ENCODE measurements at regions not wholly inside any gene's neighbourhood (a gene's known extent, or its start where the extent isn't known, plus 50 kb on each side); places are given as distances from the start of the nearest gene placed in this dataset.
A peak's percentile ranks its signal among the peaks of the same experiment; 100 is the strongest.

- Mint-ChIP-seq H3K27ac (peak overlapping the region; percentile 63), H3K9me3 (no peaks in the 10 kb centered on the region), H3K27me3 (ENCODE audit: low read depth) (no peaks in the 10 kb centered on the region), H3K36me3 (peaks cover 3% of the 10 kb centered on the region), H3K4me3 (no peak overlapping the region), H3K4me1 (peaks cover 54% of the 10 kb centered on the region)
- DNase-seq (ENCODE audit: low spot score in 2 of 2, unreplicated experiment in 2 of 2), result no peak
- no peak for TF ChIP-seq CTCF (IDR thresholded peaks at IDR 0.05; ENCODE audit: unreplicated experiment)
Measured at GRCh38 chr2:120791243-120791961, 55.7 kb downstream of the GLI2 start.

GRCh38 chr2:120791962-120792297, 56.3 kb downstream of the GLI2 start:
- H3K4me3 Mint-ChIP-seq, result no peak overlapping the region
- H3K36me3 Mint-ChIP-seq, result peaks cover 3% of the 10 kb centered on the region
- peak overlapping the region; percentile 63 for H3K27ac Mint-ChIP-seq
- H3K27me3 Mint-ChIP-seq (ENCODE audit: low read depth), result no peaks in the 10 kb centered on the region
- H3K9me3 Mint-ChIP-seq, result no peaks in the 10 kb centered on the region
- no peak for TF ChIP-seq CTCF (IDR thresholded peaks at IDR 0.05; ENCODE audit: unreplicated experiment)
- peaks cover 57% of the 10 kb centered on the region for H3K4me1 Mint-ChIP-seq
- no peak for DNase-seq (ENCODE audit: low spot score in 2 of 2, unreplicated experiment in 2 of 2)

GRCh38 chr2:120793682-120794403, 58.2 kb downstream of the GLI2 start:
- TF ChIP-seq CTCF (IDR thresholded peaks at IDR 0.05; ENCODE audit: unreplicated experiment), result no peak
- H3K4me3 Mint-ChIP-seq, result no peak overlapping the region
- peak overlapping the region; percentile 81 for H3K27ac Mint-ChIP-seq
- H3K4me1 Mint-ChIP-seq, result peaks cover 59% of the 10 kb centered on the region
- no peaks in the 10 kb centered on the region for H3K27me3 Mint-ChIP-seq (ENCODE audit: low read depth)
- peaks cover 8% of the 10 kb centered on the region for H3K36me3 Mint-ChIP-seq
- DNase-seq (ENCODE audit: low spot score in 2 of 2, unreplicated experiment in 2 of 2), result no peak
- H3K9me3 Mint-ChIP-seq, result no peaks in the 10 kb centered on the region

GRCh38 chr2:120794716-120795115, 59.0 kb downstream of the GLI2 start:
- H3K36me3 Mint-ChIP-seq, result peaks cover 8% of the 10 kb centered on the region
- no peak overlapping the region for H3K4me3 Mint-ChIP-seq
- H3K27me3 Mint-ChIP-seq (ENCODE audit: low read depth), result no peaks in the 10 kb centered on the region
- TF ChIP-seq CTCF (IDR thresholded peaks at IDR 0.05; ENCODE audit: unreplicated experiment), result no peak
- H3K9me3 Mint-ChIP-seq, result no peaks in the 10 kb centered on the region
- peaks cover 59% of the 10 kb centered on the region for H3K4me1 Mint-ChIP-seq
- no peak for DNase-seq (ENCODE audit: low spot score in 2 of 2, unreplicated experiment in 2 of 2)
- H3K27ac Mint-ChIP-seq, result peak overlapping the region; percentile 81

- Mint-ChIP-seq H3K4me3 (no peak overlapping the region), H3K4me1 (peaks cover 53% of the 10 kb centered on the region), H3K27ac (peak overlapping the region; percentile 3), H3K36me3 (peaks cover 11% of the 10 kb centered on the region), H3K27me3 (ENCODE audit: low read depth) (no peaks in the 10 kb centered on the region), H3K9me3 (no peaks in the 10 kb centered on the region)
- TF ChIP-seq CTCF (IDR thresholded peaks at IDR 0.05; ENCODE audit: unreplicated experiment), result no peak
- no peak for DNase-seq (ENCODE audit: low spot score in 2 of 2, unreplicated experiment in 2 of 2)
Measured at GRCh38 chr2:120796094-120796493, 60.4 kb downstream of the GLI2 start.
